GM19397 (cell line): ENCODE measurements at regions not wholly inside any gene's neighbourhood (a gene's known extent, or its start where the extent isn't known, plus 50 kb on each side); places are given as distances from the start of the nearest gene placed in this dataset.
"Not testable (repeated sequence)": the region's sequence is repeated elsewhere in the genome, so short reads cannot be mapped to it uniquely, and the experiment has no call there.

Experiments used
- ATAC-seq: cut with Tn5 transposase; IDR thresholded peaks from one replicate; pipeline ENCODE4 v1.9.1; 2021; ENCODE audit warnings: mild to moderate bottlenecking, moderate library complexity; ENCODE audit not compliant: unreplicated experiment

- ATAC-seq: no peak
These were observed 80.7 kb upstream of the CCDC167 start for GRCh38 chr6:37580176-37580955.

GRCh38 chr6:37579444-37580067, 79.9 kb upstream of the CCDC167 start:
- ATAC-seq: no peak

- ATAC-seq: no peak
These were observed 78.4 kb upstream of the CCDC167 start for GRCh38 chr6:37578104-37578503.

- ATAC-seq: no peak
These were observed 76.6 kb upstream of the CCDC167 start for GRCh38 chr6:37576336-37576737.

GRCh38 chr6:37575221-37575620, 75.5 kb upstream of the CCDC167 start:
- no peak for ATAC-seq

GRCh38 chr6:37572334-37572733, 72.6 kb upstream of the CCDC167 start:
- ATAC-seq: no peak

- ATAC-seq: no peak
These were observed 70.9 kb upstream of the CCDC167 start for GRCh38 chr6:37570482-37571133.

GRCh38 chr6:37569743-37570481, 70.2 kb upstream of the CCDC167 start:
- no peak for ATAC-seq

GRCh38 chr6:37569317-37569716, 69.6 kb upstream of the CCDC167 start:
- ATAC-seq: no peak

GRCh38 chr6:37566950-37567349, 67.3 kb upstream of the CCDC167 start:
- ATAC-seq: no peak

- ATAC-seq: peak; percentile 52
These were observed 66.6 kb upstream of the CCDC167 start for GRCh38 chr6:37566111-37566949.

GRCh38 chr6:37565267-37566110, 65.8 kb upstream of the CCDC167 start:
- no peak for ATAC-seq

GRCh38 chr6:37562926-37563288, 63.2 kb upstream of the CCDC167 start:
- not testable (repeated sequence) for ATAC-seq

- ATAC-seq: no peak
These were observed 61.7 kb upstream of the CCDC167 start for GRCh38 chr6:37561361-37561760.

- ATAC-seq: no peak
These were observed 61.0 kb upstream of the CCDC167 start for GRCh38 chr6:37560737-37561103.

GRCh38 chr6:37559501-37559900, 59.8 kb upstream of the CCDC167 start:
- no peak for ATAC-seq

GRCh38 chr6:37559050-37559449, 59.4 kb upstream of the CCDC167 start:
- no peak for ATAC-seq

- no peak for ATAC-seq
These were observed 59.0 kb upstream of the CCDC167 start for GRCh38 chr6:37558646-37559045.

GRCh38 chr6:37558168-37558567, 58.5 kb upstream of the CCDC167 start:
- no peak for ATAC-seq

- ATAC-seq: no peak
These were observed 58.0 kb upstream of the CCDC167 start for GRCh38 chr6:37557645-37558114.
